HG03354 (cell line): ENCODE measurements at regions not wholly inside any gene's neighbourhood (a gene's known extent, or its start where the extent isn't known, plus 50 kb on each side); places are given as distances from the start of the nearest gene placed in this dataset.

Experiments
- ATAC-seq: cut with Tn5 transposase; IDR thresholded peaks from one replicate; pipeline ENCODE4 v1.9.1; 2021; ENCODE audit warnings: mild to moderate bottlenecking; ENCODE audit not compliant: unreplicated experiment, poor library complexity, severe bottlenecking

GRCh38 chr14:100381395-100382105 is 58.4 kb downstream of the SLC25A47 start:
- ATAC-seq: no peak

- ATAC-seq: no peak
Observed at GRCh38 chr14:100382106-100382455, 58.9 kb downstream of the SLC25A47 start.

- peak; percentile 74 for ATAC-seq
Observed at GRCh38 chr14:100383727-100384158, 60.6 kb downstream of the SLC25A47 start.

GRCh38 chr14:100384277-100384676 is 61.1 kb downstream of the SLC25A47 start:
- ATAC-seq: no peak

GRCh38 chr14:100384819-100385813 is 62.0 kb downstream of the SLC25A47 start:
- no peak for ATAC-seq

DNA sequence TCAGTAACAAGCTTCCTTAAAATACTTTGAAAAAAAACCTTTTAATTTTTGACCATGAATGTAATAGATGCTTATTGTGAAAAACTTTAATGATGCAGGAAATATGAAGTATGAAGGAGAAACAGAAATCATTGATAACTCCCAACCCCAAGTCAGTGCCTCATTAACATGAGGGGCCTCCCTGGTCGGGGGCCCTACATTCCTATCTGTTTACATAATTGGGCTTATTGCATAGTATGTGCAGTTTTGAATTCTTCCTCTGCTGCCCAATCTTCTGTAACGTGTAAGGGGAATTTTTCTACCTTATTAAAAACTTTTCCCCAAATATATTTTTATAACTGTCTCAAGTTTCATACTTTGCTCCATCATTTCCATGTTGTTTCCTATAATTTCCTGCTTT is 63.0 kb downstream of the SLC25A47 start:
- ATAC-seq: no peak

GRCh38 chr14:100386846-100387245 is 63.7 kb downstream of the SLC25A47 start:
- no peak for ATAC-seq

DNA sequence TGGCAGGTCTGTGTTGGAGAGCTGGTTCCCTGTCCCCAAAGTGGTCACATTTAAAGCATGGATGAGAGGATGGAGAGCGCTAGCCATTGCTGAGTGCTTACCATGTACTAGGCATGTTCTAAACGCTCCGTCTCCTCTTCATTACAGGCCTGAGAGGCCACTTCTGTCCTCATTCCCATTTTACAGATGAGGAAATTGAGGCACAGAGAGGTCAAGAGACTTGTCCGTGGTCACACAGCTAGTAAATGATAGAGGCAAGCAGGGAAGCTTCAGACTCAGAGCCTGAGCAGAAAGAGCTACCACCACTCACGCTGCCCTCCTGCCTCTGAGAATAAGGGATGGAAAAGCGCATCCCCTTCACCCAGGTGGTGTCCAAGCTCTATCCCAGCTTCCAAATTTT is 64.3 kb downstream of the SLC25A47 start:
- ATAC-seq: no peak

GRCh38 chr14:100388103-100389054 is 65.2 kb downstream of the SLC25A47 start:
- no peak for ATAC-seq

GRCh38 chr14:100389497-100390104 is 66.5 kb downstream of the SLC25A47 start:
- no peak for ATAC-seq

DNA sequence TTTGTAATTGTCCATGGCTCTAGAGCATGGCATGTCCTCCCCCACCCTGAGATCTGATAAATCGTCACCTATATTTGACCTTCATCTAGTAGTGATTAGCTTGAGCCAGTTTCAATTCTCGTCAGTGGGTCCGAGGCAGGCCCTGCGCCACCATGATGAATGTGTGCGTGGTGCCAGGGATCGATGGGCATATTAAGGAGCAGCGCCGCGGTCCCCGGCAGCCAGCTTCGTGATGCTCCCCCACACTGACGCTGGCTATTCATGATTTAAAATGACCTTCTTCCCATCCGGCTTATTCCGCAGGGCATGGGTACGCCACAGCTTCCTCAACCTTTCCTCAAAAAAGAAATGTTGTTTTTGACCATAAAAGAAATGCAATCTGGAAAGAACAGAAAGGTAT is 68.0 kb downstream of the SLC25A47 start:
- ATAC-seq: no peak

DNA sequence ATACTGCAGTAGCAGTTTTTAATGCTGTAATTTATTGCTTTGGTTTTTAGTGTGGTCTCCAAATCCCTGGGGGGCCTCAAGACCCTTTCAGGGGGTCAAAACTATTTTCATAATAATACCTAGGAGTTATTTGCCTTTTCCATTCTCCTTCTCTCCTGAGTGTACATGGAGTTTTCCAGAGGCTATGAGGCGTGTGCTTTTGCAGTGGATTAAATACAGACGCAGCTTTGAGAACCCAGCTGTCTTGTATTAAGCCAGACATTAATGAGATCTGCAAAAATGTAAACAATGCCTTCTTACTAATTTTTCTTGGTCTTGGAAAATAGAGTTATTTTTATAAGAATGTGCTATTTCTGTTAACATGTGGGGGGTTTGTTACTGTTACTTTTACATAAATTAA is 68.6 kb downstream of the SLC25A47 start:
- no peak for ATAC-seq

- no peak for ATAC-seq
Observed at GRCh38 chr14:100392356-100392755, 69.2 kb downstream of the SLC25A47 start.

DNA sequence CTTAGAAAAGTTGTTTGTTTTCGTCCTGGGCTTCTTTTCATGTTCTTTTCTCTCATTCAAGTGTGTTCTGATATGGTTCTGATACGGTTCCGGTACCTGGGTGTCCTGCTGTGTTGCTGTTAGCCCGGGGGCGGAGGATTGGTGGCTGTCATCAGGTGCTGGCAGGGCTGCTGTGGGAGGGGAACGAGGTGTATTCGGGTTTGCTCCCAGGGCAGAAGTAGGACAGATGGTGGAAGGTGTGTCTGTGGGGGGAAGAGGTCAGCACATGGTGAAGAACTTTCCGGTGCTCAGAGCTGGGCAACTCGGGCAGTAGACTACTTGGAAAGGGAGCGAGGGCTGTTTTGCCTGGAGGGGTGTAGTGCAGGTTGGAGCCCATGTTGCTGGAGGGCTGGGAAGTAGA is 70.2 kb downstream of the SLC25A47 start:
- ATAC-seq: no peak

DNA sequence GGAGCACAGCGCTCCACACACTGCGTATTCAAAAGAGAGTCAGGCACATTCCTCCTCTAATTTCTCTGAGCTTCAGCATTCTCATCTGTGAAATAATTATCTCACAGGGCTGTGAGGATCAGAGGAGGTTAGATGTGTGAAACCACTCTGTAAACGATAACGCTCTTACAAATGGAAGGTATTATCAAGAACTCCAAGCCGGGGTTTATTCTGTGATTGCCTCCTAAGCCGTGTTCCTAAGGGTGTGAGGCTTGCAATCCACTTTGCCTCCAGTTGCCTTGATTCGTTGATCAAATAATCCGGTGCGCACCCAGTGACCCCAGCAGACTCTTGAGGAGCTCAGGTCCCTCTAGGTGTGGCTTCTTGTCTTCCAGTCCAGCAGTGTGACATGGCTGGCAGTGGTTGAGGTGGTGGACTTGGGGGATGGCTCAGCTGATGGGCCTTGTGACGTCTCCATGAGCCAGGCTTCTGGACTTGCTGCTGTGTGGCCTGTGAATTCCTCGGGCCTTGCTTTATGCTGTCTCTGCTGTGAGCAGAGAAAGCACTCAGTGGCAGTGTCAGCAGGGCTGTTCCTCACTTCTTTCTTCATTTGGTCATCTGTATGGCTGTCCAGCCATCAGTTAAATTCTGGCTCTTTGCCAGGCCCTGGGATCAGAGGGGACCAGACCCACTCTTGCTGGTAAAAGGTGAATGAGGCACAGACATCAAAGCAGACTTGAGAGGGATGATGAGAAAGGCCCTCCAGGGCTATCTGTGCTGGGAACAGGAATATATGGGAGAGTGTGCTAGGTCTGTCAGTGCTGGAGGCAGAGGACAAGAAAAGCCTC is 71.0 kb downstream of the SLC25A47 start:
- no peak for ATAC-seq

DNA sequence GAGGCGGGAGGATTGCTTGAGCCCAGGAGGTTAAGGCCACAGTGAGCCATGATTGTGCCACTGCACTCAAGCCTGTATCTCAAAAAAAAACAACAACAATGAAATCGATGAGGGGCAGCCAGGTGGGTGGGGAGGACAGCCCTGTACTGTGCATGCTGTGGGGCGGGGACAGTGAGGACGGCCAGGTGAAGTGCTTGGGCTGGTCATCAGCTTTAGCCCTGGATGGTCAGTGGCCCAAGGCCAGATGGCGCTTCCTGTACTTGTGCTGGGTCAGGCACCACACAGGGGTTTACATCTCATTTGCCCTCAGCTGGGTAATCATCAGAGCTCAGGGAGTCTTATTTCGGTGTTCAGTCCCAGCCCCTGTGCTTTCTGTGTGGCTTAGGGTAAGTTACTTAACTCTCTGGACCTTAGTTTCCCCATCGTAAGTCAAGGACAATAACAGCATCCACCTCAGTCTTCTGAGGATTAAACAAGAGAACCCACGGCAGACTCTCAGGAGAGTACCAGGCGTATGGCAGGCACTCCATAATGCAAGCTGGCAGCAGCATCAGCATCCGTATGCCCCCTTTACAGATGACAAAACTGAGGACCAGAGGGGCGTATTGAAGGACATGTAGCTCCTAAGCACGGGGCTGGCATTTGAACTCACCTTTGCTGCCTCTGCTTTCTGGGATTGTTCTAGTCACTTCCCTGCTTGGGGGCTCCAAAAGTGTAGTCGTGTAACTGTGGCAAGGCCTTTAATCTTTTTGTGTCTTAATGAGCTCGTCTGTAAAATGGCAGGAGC is 71.9 kb downstream of the SLC25A47 start:
- no peak for ATAC-seq

- ATAC-seq: no peak
Observed at GRCh38 chr14:100396266-100396795, 73.2 kb downstream of the SLC25A47 start.

DNA sequence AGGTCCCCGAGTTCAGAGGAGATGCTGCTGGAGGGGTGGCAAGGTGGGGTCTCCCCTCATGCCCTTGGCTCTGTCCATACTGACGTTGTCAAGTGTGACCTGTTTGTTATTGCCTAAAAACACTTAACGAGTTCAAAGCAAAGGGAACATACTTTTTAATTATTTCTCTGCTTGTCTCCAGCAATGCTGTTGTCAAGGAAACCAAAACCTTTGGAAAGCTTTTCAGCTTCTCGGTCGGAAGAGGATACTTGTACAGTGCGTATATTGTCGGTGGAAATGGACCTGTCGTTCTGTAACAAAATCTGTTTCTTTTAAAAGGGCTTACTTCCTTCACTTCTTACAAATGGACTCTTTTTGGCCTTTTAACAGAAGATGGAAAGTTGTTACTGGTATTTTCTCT is 73.9 kb downstream of the SLC25A47 start:
- ATAC-seq: no peak
